NOMO-1 treated with dmso at 0.1 percent for 144 hours (cell line): ENCODE measurements at regions not wholly inside any gene's neighbourhood (a gene's known extent, or its start where the extent isn't known, plus 50 kb on each side); places are given as distances from the start of the nearest gene placed in this dataset.

ENCODE experiments used
- DNase-seq: peaks from one replicate; lab custom pipeline; 2025; ENCODE audit not compliant: unreplicated experiment; lab: John Stamatoyannopoulos, UW

DNA sequence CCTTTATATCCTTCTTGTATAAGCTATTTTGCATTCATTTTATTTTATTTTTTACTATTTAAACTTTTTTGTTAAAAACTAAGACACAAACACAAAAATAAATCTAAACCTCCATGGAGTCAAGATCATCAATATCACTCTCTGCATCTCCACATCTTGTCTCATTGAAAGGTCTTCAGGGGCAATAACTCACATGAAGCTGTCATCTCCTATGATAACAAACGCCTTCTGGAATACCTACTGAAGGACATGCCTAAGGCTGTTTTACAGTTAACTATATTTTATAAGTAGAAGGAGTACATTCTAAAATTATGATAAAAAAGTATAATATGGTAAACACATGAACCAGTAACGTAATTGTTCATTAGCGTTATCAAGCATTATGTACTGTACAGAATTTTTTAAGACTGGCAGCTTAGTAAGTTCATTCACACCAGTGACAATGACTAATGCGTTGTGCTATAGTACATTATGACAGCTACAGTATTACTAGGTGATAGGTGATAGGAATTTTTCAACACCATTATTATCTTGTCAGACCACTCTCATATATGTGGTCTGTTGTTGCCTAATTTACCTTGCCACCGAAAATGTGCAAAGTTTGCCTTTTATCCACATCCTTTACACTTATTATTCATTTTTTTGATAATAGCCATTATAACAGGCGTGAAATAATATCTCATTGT is 390.7 kb upstream of the SLITRK1 start:
- DNase-seq: no peak

DNA sequence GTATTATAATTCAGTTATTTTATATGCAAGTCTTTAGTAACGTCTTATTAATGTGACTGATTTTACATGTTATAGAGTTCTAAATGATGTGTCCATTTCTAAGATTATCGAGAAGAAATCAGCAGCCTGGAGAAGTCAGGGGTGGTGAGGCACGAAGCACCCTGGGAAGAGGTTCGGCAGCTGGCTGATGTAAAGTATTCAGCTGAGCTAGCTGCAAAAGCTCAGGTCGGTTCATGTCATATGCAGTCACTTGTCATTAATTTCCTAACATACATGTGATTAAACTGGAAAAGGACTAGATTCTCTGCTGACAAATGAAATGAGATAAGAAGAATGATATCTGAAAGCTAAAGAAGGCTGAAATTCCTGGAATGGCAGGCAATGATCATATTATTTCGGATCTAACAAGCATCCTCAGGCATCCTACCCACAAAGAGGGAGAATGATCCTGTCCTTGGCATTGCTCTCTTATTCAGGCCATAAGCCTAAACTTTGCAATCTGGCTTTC is 383.0 kb upstream of the SLITRK1 start:
- DNase-seq: no peak

GRCh38 chr13:84263354-84264069 is 381.2 kb upstream of the SLITRK1 start:
- DNase-seq: no peak

GRCh38 chr13:84255226-84255797 is 373.0 kb upstream of the SLITRK1 start:
- no peak for DNase-seq

DNA sequence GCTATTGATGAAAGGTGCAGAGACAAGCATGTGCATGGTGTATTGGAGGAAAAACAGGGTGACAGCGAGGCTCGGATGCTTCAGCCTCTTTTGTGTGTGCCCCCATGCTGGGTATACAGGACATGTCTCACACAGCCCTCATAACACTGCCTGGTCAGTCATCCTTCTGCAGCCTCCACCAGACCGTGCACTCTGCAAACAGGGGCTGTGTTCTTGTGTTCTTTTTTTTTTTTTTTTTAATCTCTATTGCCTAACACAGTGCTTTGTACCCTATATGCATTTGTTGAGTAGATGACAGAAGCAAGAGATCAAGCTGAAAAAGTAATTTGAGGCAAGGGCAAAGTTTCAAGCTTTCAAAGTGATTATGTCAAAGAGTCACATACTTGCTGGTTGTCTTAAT is 367.2 kb upstream of the SLITRK1 start:
- no peak for DNase-seq

DNA sequence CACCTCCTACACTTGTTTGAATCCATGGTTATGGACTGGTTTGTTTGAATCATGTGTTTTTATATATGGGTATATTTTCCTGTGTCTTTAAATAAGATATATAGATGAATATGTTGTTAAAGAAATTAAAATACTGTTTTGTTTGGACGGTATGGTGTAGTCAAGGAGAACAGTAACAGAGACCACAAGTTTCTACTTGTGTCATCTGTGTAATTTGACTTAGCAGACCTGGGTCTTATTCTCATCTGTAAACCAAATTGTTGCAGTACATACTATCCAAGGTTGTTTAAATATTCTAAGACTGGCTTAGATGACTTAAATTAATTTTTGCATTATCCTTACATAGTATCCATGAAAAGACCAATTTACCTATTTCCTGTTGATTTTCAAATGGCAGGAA is 361.1 kb upstream of the SLITRK1 start:
- no peak for DNase-seq

- no peak for DNase-seq
Measured at GRCh38 chr13:84239032-84239431, 356.8 kb upstream of the SLITRK1 start.

DNA sequence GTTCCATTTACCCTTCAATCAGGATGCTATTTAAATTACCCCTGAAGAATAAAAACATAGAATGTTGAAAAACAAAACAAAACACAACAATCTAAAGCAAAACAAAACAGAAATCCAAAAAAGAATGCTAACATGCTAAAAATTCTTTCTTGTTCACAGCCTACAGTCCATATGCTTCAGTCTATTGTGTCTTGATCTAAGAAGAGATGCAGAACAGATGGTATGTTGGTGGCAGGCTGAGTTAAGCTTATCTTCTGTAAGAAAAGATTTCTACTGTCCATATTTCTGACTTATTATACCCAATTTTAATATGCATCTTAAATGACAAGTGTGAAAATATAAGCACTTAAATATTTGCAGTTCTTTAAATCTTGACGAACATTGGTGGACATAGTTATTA is 356.1 kb upstream of the SLITRK1 start:
- no peak for DNase-seq

DNA sequence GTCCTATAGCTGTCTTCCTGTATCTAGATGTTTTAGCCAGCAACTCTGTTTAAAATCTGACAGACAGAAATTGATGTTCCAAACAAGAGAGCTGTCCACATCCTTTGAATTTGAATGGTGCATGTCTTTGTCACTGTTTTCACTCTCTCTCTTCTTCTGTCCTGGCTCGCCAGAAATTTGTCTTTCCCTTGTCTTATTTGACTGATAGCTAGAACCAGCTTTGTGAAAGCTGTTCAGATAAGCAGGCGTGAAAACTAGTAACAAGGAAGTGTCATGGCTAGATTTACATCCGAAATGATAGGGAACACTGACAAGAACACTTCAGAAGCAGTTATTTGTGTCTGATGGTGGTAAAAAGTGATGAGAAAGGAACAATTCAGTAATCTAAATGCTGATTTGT is 354.9 kb upstream of the SLITRK1 start:
- no peak for DNase-seq

GRCh38 chr13:84234416-84234815 is 352.1 kb upstream of the SLITRK1 start:
- no peak for DNase-seq

DNA sequence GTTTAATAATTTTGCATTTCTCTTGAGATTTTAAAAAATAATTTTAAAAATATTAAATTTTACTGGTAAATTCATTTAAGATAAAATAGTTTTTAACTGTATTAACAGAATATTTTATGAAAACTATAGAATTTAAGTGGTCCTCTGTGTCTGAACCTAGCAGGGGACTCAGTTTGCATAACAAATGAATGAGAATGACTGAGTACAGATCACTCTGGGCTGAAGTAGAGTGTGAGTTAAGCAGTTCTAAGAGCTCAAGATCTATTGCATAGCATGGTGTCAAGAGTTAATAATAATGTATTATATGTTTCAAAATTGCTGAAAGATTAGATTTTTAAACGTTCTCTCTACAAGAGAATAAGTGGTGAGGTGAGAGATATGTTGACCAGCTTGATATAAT is 348.3 kb upstream of the SLITRK1 start:
- no peak for DNase-seq

- no peak for DNase-seq
Measured at GRCh38 chr13:84211048-84211447, 328.8 kb upstream of the SLITRK1 start.

DNA sequence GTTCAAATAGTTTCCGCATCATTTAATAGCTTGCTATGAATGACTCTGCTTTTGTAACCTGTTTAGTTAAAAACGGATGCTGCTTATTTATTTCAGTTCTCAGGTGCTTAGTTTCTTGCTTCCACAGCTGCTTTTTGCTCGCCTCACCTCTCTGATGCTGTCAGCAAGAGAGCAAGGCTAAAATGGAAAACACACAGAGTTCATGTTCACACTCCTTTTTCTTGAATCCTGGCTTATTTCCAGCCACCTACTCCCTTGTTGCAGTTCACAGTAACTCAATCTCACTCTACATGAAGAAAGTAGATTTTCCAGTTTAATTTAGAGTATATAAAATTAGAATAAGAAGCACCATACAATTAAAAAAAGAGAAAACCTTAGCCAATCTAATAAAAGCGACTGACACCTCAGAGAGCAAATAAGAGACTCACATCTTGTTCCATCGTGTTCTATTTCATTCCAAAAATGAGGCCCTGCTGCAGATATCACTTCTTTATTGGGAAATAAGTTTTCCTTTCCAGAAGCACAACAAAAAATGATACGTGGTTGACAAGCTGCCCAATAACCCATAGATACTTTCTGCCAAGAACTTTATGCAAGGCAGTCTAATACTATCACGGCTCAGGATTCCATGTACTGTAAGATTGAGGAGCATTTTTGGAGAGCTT is 326.1 kb upstream of the SLITRK1 start:
- DNase-seq: no peak

DNA sequence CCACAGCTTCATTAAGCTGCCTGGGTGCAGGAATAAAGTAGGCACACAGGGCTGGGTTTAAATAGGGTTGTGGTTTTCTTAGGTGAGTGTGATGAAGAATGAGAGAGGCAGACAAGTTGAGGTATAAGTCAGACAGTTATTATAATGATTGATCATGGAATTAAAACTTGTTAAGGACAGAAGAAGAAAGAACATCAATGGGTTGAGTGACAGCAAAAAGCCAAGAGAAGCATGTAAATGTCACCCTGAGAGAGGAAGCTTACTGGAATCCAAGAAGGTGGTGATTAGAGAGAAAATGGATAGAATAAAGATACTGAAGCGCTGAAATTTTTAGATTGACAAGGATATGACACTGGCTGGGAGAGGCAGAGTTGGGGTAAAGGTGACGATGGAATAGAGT is 325.2 kb upstream of the SLITRK1 start:
- DNase-seq: no peak

DNA sequence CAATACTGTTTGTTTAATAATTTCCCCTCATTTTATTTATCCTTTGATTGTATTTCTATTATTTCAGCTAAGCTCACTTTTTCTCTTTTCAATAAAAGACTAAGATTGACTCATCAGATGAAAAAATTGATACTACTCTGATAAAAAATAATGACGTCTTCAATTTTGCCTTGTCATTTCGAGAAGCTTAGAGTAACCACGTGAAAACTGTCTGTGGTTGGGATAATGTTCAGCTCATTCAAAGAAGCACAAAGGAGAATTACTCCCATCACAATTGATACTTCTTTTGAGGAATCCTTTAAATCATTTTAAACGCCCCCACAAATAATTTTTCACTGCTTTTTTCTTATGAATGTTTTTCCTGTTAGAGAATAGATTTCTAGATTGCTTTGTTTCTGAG is 318.7 kb upstream of the SLITRK1 start:
- no peak for DNase-seq

DNA sequence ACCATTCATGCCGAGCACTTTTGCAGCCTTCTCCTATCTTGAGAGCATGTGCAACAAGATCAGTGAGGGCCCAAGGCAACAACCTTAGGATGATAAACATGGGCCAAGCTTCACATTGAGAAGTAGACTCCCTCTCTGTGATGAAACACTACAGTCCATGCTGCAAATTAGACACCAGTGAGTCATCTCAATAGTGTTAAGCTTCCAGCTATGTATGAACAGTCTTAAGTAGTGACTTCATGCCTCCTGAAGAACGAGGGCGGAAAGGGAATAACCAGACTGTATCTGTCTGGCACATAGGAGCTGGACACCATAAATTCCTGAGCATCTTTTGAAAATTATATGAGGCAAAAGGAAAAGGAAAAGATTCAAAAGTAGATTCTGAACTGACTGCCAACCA is 309.9 kb upstream of the SLITRK1 start:
- DNase-seq: no peak

- no peak for DNase-seq
Measured at GRCh38 chr13:84191139-84191538, 308.9 kb upstream of the SLITRK1 start.

DNA sequence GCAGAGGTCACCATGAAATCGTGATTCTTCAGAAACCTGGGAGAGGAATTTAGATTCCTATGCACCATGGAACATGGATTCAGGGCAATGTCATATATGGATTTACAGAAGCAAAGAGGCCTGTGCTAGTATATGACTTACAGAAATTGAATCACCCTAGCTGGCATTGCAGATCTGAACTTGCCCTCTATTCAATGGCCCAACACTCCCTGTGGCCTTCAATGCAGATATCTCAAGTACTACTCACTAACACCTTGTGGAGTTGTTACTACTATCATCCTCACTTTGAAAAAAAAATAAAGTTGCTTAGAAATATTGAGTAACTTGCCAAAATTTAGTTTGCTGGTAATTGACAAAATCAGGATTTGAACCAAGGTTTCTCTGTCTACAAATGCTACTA is 305.4 kb upstream of the SLITRK1 start:
- no peak for DNase-seq

DNA sequence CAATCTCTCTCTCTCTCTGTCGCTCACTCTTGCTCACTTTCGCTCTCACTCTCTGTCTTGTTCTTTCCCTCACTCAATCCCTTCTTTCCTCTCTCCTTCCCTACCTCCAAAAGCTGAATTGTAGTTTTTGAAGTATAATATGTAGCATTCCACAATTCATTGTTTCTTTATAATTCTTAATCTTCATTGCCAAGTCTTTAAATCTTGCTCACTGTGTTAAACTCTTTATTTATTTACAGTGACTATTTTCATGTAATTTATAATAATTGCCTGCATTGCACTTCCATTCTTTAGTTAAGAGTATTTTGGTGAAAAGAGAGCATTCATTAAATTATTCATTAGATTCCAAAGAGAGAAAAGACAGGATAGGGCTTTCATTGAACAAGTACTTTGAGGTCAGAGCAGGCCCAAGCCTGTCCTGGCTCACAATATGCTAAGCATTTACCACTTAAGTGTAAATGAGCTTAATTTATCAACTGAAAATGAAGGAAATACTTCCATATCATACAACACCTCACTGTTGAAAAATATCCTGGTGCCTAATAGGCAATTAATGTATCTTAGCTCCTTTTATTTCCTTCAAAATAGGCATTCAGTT is 257.4 kb upstream of the SLITRK1 start:
- no peak for DNase-seq

- DNase-seq: peak; percentile 32
Measured at GRCh38 chr13:84137292-84137691, 255.0 kb upstream of the SLITRK1 start.

DNA sequence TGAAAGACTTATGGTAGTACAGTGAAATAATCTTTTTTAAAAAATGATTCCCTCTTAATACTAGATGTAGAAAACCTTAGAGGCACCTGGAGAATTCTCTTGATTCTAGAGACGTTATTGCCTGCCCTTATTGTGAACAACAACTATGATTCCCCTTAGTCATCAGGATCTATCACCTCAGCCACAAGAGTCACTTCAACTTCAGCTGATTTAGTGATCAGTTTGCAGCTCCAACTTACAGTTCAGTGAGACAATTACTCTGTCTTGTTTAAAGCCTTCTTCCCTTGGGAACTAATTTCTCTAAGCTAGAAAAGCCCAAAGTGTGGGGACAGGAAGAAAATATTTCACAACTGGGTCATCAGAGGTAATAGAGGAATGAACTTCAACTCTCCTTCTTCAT is 254.3 kb upstream of the SLITRK1 start:
- DNase-seq: no peak
